ENCODE measurements at regions not wholly inside any gene's neighbourhood (a gene's known extent, or its start where the extent isn't known, plus 50 kb on each side); places are given as distances from the start of the nearest gene placed in this dataset.

DNA sequence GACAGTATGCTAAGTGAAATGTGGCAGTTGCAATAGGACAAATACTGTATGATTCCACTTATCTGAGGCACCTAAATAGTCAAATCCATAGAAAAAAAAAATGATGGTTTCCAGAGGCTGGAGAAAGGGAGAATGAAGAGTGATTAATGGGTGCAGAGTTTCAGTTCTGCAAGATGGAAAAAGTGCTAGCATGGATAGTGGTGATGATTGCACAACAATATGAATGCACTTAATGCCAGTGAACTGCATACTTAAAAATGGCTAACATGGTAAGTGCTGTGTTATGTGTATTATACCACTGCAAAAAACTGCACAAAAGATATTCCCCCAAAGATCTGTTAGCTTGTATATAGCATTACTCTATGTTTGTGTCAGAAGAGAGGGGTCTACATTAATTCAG, 185.4 kb downstream of the INHBB start:
- H3K27me3 Mint-ChIP-seq: peaks cover 0 to 8% (median 2%) of the 10 kb centered on the region in 3 donors
- ATAC-seq (ENCODE audit: low read depth in 2 of 2) (no peak), DNase-seq (no peak)
- H3K36me3 Mint-ChIP-seq: no peaks in the 10 kb centered on the region
- H3K9me3 Mint-ChIP-seq: peaks cover 0 to 8% (median 5%) of the 10 kb centered on the region in 7 donors
- H3K4me3 Mint-ChIP-seq: no peak overlapping the region
- no peaks in the 10 kb centered on the region for H3K4me1 Mint-ChIP-seq
- no peak overlapping the region for H3K27ac Mint-ChIP-seq

DNA sequence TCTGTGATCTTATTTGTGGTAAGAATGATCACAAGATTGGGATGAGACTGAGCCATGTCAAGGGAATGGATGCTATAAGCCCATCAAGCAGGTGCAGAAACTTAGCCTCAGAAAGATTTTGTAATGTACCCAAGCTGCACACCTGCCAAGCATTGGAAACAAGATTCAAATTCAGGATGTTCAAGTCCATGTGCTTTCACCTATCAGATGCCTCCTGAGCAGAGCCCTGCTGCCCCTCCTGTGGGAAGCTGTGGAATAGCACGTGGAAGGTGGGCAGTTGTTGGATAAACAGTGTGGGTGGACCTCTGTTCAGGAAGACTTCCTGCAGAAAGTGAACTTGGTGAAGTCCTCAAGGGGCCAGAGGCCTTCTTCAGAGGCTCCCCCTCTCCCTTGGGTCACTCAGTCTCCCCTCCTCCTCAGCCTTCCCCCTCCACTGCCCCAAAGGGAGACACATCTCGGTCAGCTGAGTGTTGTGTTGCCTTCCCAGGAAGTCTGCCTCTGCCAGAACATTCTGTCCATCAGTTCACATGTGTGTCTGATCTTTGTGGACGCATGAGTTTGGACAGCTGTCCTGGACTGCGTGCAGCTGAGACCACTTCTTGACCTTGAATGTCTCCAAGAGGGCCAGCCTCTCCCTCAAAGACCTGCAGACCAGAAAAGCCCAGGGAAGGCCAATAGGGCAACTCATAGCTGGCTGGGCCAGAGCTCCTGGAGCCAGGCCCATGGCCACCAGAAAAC, 186.1 kb downstream of the INHBB start:
- peaks cover 0 to 8% (median 0%) of the 10 kb centered on the region in 3 donors for H3K27me3 Mint-ChIP-seq
- H3K9me3 Mint-ChIP-seq: peaks cover 0 to 8% (median 5%) of the 10 kb centered on the region in 7 donors
- H3K4me1 Mint-ChIP-seq: no peaks in the 10 kb centered on the region
- no peaks in the 10 kb centered on the region for H3K36me3 Mint-ChIP-seq
- no peak for DNase-seq
- H3K4me3 Mint-ChIP-seq: no peak overlapping the region
- H3K27ac Mint-ChIP-seq: no peak overlapping the region
- no peak for ATAC-seq (ENCODE audit: low read depth in 2 of 2)

DNA sequence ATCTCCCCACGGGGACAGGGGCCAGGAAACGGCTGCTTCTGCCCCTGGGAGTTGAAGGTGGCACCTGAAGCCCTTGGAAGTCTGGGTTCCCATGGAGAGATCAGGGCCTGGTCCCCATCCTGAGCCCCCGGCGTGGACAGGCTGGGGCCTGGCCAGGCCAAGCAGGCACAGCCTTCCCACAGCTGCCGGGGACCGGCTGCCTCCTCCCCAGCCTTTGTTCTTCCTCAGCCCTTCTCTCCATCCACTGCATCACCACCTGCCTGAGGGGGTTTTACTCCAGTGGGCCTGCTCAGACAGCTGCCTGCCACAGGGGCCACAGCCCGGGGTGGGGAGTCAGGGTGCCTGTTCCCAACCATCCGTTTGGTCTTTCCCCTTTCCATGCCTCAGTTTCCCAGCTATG, 187.7 kb downstream of the INHBB start:
- Mint-ChIP-seq H3K27me3 (no peaks in the 10 kb centered on the region), H3K9me3 (peaks cover 0 to 8% (median 5%) of the 10 kb centered on the region in 7 donors), H3K4me1 (no peaks in the 10 kb centered on the region), H3K27ac (no peak overlapping the region), H3K36me3 (no peaks in the 10 kb centered on the region), H3K4me3 (no peak overlapping the region)
- ATAC-seq (ENCODE audit: low read depth in 2 of 2) (no peak), DNase-seq (no peak)

DNA sequence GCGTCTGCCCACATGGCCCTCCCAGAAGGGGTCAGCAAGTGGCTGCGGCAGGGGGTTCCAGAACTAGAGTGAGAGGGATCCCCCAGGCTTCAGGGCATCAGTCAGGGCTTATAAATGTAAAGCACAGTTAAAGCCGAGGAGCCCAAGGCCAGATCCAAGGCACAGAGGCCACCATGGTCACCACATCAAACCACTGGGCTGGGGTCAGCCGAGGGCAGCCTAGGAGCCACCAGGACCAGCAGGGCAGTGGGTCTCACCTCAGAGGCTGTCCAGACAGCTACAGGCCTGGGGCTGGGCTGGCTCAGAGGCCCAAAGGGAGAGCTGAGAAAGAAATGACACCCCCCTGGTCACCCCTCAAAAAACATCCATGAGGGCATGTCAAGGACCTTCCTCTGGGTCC, 188.5 kb downstream of the INHBB start:
- H3K36me3 Mint-ChIP-seq: no peaks in the 10 kb centered on the region
- no peak overlapping the region for H3K4me3 Mint-ChIP-seq
- ATAC-seq (ENCODE audit: low read depth in 2 of 2) (no peak), DNase-seq (no peak)
- peaks cover 0 to 8% (median 5%) of the 10 kb centered on the region in 7 donors for H3K9me3 Mint-ChIP-seq
- no peak overlapping the region for H3K27ac Mint-ChIP-seq
- H3K4me1 Mint-ChIP-seq: no peaks in the 10 kb centered on the region
- H3K27me3 Mint-ChIP-seq: no peaks in the 10 kb centered on the region

DNA sequence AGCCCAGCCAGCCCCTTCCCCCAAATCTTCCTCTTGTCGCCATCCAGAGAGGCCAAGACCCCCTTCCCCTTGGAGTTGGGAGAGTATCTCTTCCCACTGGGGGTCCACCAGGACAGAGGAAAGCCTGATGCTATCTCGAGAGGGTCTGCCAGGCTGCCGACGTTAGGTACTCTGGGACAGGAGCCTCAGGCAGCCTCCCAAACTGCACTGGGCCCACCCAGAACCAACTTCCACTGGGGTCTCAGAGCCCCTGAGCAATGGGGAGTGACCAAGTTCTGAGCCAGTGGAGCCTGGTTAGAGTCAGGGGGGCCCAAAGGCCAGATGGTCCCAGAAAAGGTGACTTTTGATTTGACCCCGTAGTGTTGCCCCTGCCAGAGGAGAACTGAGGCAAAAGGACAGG, 189.1 kb downstream of the INHBB start:
- DNase-seq: no peak
- Mint-ChIP-seq H3K4me1 (no peaks in the 10 kb centered on the region), H3K27ac (no peak overlapping the region), H3K27me3 (no peaks in the 10 kb centered on the region), H3K36me3 (no peaks in the 10 kb centered on the region), H3K9me3 (peaks cover 0 to 8% (median 2%) of the 10 kb centered on the region in 7 donors), H3K4me3 (no peak overlapping the region)
- ATAC-seq (ENCODE audit: low read depth in 2 of 2): no peak

DNA sequence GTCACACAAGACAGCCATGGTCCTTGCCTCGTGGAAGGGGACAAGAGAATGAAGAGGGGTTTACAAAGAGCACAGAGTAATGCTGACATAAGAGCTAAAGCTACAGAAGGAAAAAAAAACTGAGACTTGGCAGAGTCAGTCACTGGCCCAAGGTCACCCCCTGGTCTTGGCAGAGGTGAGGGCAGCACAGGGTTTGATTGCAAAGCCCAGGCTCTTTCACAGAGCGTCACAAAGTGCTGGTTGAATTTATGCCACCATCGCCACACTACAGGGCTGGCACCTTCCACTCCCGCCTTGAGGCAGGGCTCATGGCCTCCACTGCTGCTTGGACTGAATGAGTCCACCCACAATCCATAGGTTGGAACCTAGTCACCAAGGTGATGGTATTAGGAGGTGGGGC, 190.2 kb downstream of the INHBB start:
- no peaks in the 10 kb centered on the region for H3K27me3 Mint-ChIP-seq
- no peaks in the 10 kb centered on the region for H3K4me1 Mint-ChIP-seq
- no peak overlapping the region for H3K4me3 Mint-ChIP-seq
- no peaks in the 10 kb centered on the region for H3K36me3 Mint-ChIP-seq
- DNase-seq (no peak), ATAC-seq (ENCODE audit: low read depth in 2 of 2) (no peak)
- H3K9me3 Mint-ChIP-seq: peaks cover 0 to 2% (median 0%) of the 10 kb centered on the region in 7 donors
- no peak overlapping the region for H3K27ac Mint-ChIP-seq

DNA sequence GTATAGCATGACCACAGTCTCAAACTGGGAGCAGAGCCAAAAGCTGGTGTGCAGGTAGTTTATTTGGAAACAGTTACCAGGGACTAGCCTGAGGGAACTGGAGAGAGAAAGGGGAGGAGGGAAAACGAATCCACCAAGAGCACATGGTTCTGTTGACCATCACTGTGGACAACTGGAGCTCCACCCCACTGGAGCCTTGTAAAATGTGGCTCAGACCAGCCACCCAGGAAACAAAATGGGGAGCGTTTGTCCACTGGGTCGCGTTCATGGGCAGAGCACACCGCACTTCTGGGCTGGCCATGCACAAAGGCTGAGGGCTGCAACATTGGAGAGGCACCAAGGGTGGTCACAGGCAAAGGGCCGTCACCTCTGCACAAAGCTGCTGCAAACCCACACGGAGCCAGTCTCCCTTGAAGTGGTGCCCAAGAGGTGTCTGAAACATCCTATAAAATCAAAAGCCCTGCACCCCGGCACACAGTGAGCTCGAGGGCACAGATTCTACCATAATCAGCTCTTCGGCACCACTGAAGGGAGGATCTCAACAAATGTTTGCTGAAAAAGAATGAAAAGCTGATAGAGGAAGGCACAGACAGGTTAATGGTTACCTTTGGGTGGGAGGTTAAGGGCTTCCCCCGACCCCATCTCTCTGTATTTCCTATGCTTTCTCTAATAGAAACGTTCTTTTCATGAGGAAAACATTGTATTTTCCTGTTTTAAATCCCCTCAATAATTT, 192.9 kb downstream of the INHBB start:
- Mint-ChIP-seq H3K27me3 (peaks cover 0 to 4% (median 0%) of the 10 kb centered on the region in 3 donors), H3K4me3 (no peak overlapping the region), H3K36me3 (no peaks in the 10 kb centered on the region), H3K9me3 (no peaks in the 10 kb centered on the region), H3K27ac (no peak overlapping the region), H3K4me1 (no peaks in the 10 kb centered on the region)
- no peak for DNase-seq
- ATAC-seq (ENCODE audit: low read depth in 2 of 2): no peak

DNA sequence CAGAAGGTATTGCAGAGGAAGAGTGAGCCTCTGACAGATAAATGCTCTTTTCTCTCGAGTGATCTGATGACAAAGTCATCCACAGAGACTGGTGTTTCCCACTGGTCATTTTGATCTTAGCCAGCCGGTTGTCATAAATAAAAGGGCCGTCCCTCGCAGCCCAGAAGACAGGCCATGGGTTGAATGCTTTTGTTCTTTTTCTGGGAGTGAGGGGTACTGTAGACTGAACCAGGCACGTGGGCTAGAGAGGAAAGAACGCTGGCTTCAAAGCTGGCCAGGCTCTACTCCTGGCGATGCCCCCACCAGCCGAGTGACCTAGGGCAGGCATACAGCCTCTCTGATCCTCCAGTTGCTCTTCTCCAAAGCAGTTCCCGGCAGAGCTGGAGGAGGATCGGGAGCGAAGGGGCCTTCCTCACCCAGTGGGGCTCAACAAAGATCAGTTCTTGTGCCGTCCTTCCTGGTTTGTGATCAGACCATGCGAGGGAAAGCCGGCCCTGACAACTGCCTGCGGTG, 193.5 kb downstream of the INHBB start:
- Mint-ChIP-seq H3K27ac (no peak overlapping the region), H3K4me3 (no peak overlapping the region), H3K4me1 (no peaks in the 10 kb centered on the region), H3K9me3 (peaks cover 0 to 3% (median 0%) of the 10 kb centered on the region in 7 donors), H3K27me3 (peaks cover 0 to 8% (median 6%) of the 10 kb centered on the region in 3 donors), H3K36me3 (no peaks in the 10 kb centered on the region)
- no peak for ATAC-seq (ENCODE audit: low read depth in 2 of 2)
- no peak for DNase-seq

DNA sequence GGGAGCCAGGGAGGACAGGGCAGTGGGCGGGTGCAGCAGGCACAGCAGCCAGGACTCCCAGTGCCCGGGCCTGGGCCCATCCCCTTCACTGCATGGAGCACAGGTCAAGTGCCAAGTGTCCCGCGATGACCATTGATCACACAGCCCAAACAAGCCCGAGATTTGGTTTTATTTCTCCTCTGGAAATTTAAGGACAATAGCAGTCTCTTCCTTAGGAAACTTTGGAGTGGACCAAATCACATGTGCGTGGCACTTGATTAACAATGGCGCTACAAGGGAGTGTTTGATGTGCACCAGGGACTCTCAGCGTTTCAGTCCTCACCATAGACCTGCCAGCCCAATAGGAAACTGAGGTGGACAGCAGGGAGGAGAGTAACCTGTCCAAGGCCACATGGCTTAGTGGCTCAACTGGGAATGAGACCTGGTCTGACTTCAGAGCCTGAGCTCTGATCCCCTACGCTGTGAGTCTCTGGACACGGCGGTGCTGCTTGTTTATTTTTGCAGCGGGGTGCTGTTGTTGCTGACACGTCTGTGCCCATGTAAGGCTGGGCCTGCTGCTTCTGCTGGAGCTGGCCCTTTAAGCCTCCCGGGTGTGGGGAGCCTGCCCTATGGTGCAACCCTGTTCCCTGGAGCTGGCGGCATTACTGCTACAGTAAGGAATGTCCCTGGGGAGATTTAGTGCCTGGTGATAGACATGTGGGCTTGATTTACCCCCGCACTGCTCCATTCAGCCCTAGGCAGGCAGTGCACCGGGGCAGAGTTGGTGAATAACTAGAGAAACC, 194.2 kb downstream of the INHBB start:
- DNase-seq (no peak), ATAC-seq (ENCODE audit: low read depth in 2 of 2) (no peak)
- no peak overlapping the region for H3K27ac Mint-ChIP-seq
- peaks cover 0 to 8% (median 8%) of the 10 kb centered on the region in 3 donors for H3K27me3 Mint-ChIP-seq
- peaks cover 0 to 5% (median 0%) of the 10 kb centered on the region in 7 donors for H3K9me3 Mint-ChIP-seq
- H3K4me3 Mint-ChIP-seq: no peak overlapping the region
- H3K4me1 Mint-ChIP-seq: no peaks in the 10 kb centered on the region
- no peaks in the 10 kb centered on the region for H3K36me3 Mint-ChIP-seq

DNA sequence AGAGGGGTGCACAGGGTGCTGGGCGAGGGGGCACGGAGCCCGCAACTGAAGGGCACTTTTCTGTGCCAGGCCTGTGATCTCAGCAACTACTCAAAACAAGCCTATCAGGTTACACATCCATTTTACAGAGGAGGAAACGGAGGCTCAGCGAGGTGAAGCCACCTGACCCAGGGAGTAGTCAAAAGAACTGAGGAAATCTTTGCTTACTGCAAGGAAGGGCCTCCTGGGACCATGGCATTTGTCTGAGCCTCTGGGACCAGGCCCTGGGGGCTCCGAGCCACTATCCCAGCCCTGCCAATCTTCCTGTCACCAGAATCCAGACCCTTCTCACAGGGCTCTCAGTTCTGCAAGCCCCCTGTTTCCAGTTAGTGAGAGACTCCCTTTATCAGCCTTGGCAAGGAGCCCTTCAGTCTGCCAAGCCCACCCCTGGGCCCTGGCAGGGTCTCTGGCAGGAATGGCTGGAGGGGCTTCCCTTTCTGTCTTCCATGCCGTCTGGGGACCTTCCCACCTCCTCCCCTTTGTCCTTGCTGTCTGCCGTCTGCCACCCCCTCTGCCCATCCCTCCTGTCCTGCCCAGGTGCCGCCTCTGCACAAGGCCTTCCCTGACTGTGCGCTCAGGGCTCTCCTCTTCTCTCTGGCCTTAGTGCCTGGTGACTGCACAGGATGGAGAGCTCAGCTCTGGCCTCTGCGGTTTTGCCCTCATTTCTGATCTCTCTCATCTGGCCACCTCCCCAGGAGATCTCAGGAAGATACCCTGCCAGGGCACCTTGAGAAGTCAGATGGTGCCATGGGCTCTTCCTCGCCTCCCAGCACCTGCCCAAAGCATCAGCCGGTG, 194.7 kb upstream of the GLI2 start:
- H3K9me3 Mint-ChIP-seq: peaks cover 0 to 5% (median 0%) of the 10 kb centered on the region in 7 donors
- ATAC-seq (ENCODE audit: low read depth in 2 of 2): no peak
- no peak overlapping the region for H3K27ac Mint-ChIP-seq
- no peak for DNase-seq
- H3K27me3 Mint-ChIP-seq: peaks cover 0 to 8% (median 8%) of the 10 kb centered on the region in 3 donors
- H3K4me3 Mint-ChIP-seq: no peak overlapping the region
- H3K4me1 Mint-ChIP-seq: no peaks in the 10 kb centered on the region
- no peaks in the 10 kb centered on the region for H3K36me3 Mint-ChIP-seq

DNA sequence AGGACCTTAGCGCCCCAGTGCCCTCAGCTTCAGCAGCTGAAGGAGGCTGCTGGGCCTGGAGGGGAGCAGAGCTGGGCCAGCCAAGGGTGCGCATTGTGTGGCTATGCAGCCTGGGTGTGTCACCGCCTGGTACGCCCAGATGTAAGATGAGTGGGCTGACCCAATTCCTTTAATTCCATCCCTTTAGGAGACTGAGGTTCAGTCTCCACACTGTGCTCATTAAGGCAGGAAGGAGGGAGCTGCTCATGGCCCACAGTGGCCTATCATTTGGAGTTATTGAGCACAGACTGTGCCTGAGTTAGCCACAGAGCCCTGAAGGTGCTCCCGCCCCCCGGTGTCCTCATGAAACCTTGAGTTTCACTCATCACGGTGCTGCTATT, 194.1 kb upstream of the GLI2 start:
- Mint-ChIP-seq H3K4me3 (no peak overlapping the region), H3K4me1 (no peaks in the 10 kb centered on the region), H3K9me3 (peaks cover 0 to 5% (median 0%) of the 10 kb centered on the region in 7 donors), H3K27me3 (peaks cover 0 to 8% (median 8%) of the 10 kb centered on the region in 3 donors), H3K36me3 (no peaks in the 10 kb centered on the region), H3K27ac (no peak overlapping the region)
- ATAC-seq (ENCODE audit: low read depth in 2 of 2) (no peak), DNase-seq (no peak)

DNA sequence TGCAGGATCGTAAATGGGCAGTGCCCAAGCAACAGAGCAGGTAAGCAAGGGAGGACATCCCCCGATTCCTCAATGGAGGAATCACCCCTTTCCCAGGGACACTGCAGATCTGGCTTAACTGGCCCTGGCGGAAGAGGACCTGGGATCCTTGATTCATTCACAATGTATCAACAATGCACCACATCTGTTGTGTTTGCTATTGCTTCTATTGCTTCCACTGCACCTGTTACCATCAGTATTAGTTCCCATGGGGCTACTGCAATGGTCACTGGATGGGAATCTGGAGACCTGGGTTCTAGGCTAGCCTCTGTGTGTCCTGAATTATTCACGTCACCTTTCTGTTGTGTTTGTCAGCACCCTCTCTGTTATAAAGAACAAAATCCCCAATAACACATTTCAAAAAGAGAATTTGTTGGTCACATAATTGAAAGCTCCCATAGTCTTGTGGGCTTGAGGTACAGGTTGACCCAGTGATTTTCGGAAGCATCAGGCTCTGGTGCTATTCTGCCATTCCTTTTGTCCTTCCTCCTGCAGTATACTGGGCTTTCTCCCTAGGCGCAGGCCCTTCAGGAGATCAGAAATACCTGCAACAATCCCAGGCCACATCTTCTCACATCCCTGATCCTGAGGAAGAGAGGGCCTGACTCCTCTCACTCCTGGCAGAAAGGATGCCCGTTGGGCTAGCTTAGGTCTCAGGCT, 193.5 kb upstream of the GLI2 start:
- peak overlapping the region in 1 of 6 donors; percentile 63 for H3K27ac Mint-ChIP-seq
- no peaks in the 10 kb centered on the region for H3K36me3 Mint-ChIP-seq
- H3K27me3 Mint-ChIP-seq: peaks cover 0 to 8% (median 8%) of the 10 kb centered on the region in 3 donors
- no peak overlapping the region for H3K4me3 Mint-ChIP-seq
- peaks cover 0 to 5% (median 0%) of the 10 kb centered on the region in 7 donors for H3K9me3 Mint-ChIP-seq
- DNase-seq (no peak), ATAC-seq (ENCODE audit: low read depth in 2 of 2) (no peak)
- H3K4me1 Mint-ChIP-seq: no peaks in the 10 kb centered on the region
